Uterus (tissue), 2 donors: ENCODE measurements at regions not wholly inside any gene's neighbourhood (a gene's known extent, or its start where the extent isn't known, plus 50 kb on each side); places are given as distances from the start of the nearest gene placed in this dataset.

Experiments
- CTCF ChIP-seq, 4 experiments: fragments of 200-600 bp in 2 of 4; fragments of 450-650 bp in 2 of 4; sonication (generic) in 2 of 4; IDR thresholded peaks; one replicate each; pipeline ENCODE4 v1.5.1; 2016 to 2019; ENCODE audit warnings: antibody characterized with exemption in 4 of 4, mild to moderate bottlenecking in 2 of 4, moderate library complexity in 1 of 4
- POLR2A ChIP-seq, 2 donors: fragments of 450-650 bp; IDR thresholded peaks; one replicate each; pipeline ENCODE4 v1.6.1; 2016; ENCODE audit warnings: antibody characterized with exemption in 2 of 2, mild to moderate bottlenecking in 1 of 2, moderate library complexity in 1 of 2

- no peak for TF ChIP-seq POLR2A (IDR thresholded peaks at IDR 0.05)
- TF ChIP-seq CTCF (IDR thresholded peaks at IDR 0.05), result no peak
Measured at GRCh38 chr20:1832634-1833033, 62.6 kb upstream of the SIRPA start.
